B cell (primary cell): ENCODE measurements at regions not wholly inside any gene's neighbourhood (a gene's known extent, or its start where the extent isn't known, plus 50 kb on each side); places are given as distances from the start of the nearest gene placed in this dataset.

Source experiments
- CTCF ChIP-seq: fragments of 200-600 bp; IDR thresholded peaks from one replicate; pipeline ENCODE4 v1.8.0; 2022; ENCODE audit warnings: antibody characterized with exemption, mild to moderate bottlenecking
- EZH2 ChIP-seq: IDR thresholded peaks from 2 replicates; pipeline ENCODE4 v1.6.1; 2012; ENCODE audit warnings: borderline replicate concordance, low read depth, mild to moderate bottlenecking, moderate library complexity, low read length; ENCODE audit not compliant: insufficient read depth, poor library complexity, severe bottlenecking

- TF ChIP-seq CTCF: no peak
- TF ChIP-seq EZH2: no peak
These were observed 195.4 kb upstream of the ARHGAP20 start for GRCh38 chr11:110907629-110908028.
